ENCODE measurements at regions not wholly inside any gene's neighbourhood (a gene's known extent, or its start where the extent isn't known, plus 50 kb on each side); places are given as distances from the start of the nearest gene placed in this dataset.

GRCh38 chr12:61536117-61536516 is 724.1 kb upstream of the USP15 start:
- 79% methylated on average over 3 of the region's 3 CpGs for WGBS
- no peaks in the 10 kb centered on the region for H3K4me1 ChIP-seq (ENCODE audit: control insufficient read depth, insufficient read depth, low read length)
- no peak overlapping the region for H3K27ac ChIP-seq (ENCODE audit: low read length)
- no peak overlapping the region for H3K4me3 ChIP-seq (ENCODE audit: low read length)
- H3K9me3 ChIP-seq (ENCODE audit: control insufficient read depth, low read length) = no peaks in the 10 kb centered on the region
- no peaks in the 10 kb centered on the region for H3K27me3 ChIP-seq (ENCODE audit: control insufficient read depth, insufficient read depth)
- no peak for ATAC-seq
- DNase-seq = no peak
- intact Hi-C loops (cut with DNase I) = no loop called here

- peak in 2 of 3 donors; percentile 8 to 27 for DNase-seq
- Histone ChIP-seq H3K4me3 (ENCODE audit: low read length) (no peak overlapping the region), H3K9me3 (ENCODE audit: control insufficient read depth, low read length) (no peaks in the 10 kb centered on the region), H3K27me3 (ENCODE audit: control insufficient read depth, insufficient read depth) (no peaks in the 10 kb centered on the region), H3K4me1 (ENCODE audit: control insufficient read depth, insufficient read depth, low read length) (no peaks in the 10 kb centered on the region), H3K27ac (ENCODE audit: low read length) (no peak overlapping the region)
- intact Hi-C loops (cut with DNase I) = no loop called here
- WGBS = 70% methylated on average over 3 of the region's 3 CpGs
- ATAC-seq = no peak
These were observed 723.7 kb upstream of the USP15 start for GRCh38 chr12:61536525-61536924.

GRCh38 chr12:61538951-61539350 is 721.3 kb upstream of the USP15 start:
- Histone ChIP-seq H3K27ac (ENCODE audit: low read length) (no peak overlapping the region), H3K9me3 (ENCODE audit: control insufficient read depth, low read length) (no peaks in the 10 kb centered on the region), H3K4me3 (ENCODE audit: low read length) (no peak overlapping the region), H3K4me1 (ENCODE audit: control insufficient read depth, insufficient read depth, low read length) (no peaks in the 10 kb centered on the region), H3K27me3 (ENCODE audit: control insufficient read depth, insufficient read depth) (no peaks in the 10 kb centered on the region)
- ATAC-seq (no peak), DNase-seq (no peak)
- intact Hi-C loops (cut with DNase I) = no loop called here
- 87% methylated on average over 2 of the region's 2 CpGs for WGBS

- WGBS = 63% methylated on average over 3 of the region's 3 CpGs
- no peak overlapping the region for H3K27ac ChIP-seq (ENCODE audit: low read length)
- DNase-seq (no peak), ATAC-seq (no peak)
- H3K9me3 ChIP-seq (ENCODE audit: control insufficient read depth, low read length) = no peaks in the 10 kb centered on the region
- H3K27me3 ChIP-seq (ENCODE audit: control insufficient read depth, insufficient read depth) = no peaks in the 10 kb centered on the region
- no peak overlapping the region for H3K4me3 ChIP-seq (ENCODE audit: low read length)
- H3K4me1 ChIP-seq (ENCODE audit: control insufficient read depth, insufficient read depth, low read length) = no peaks in the 10 kb centered on the region
- intact Hi-C loops (cut with DNase I) = no loop called here
These were observed 717.7 kb upstream of the USP15 start for GRCh38 chr12:61542551-61542950.

- intact Hi-C loops (cut with DNase I) = no loop called here
- 79% methylated on average over 6 of the region's 6 CpGs for WGBS
- ATAC-seq = no peak
These were observed 713.9 kb upstream of the USP15 start for GRCh38 chr12:61546296-61546695.

GRCh38 chr12:61553091-61553490 is 707.1 kb upstream of the USP15 start:
- ATAC-seq (no peak), DNase-seq (no peak)
- no peak overlapping the region for H3K27ac ChIP-seq (ENCODE audit: low read length)
- no peak overlapping the region for H3K4me3 ChIP-seq (ENCODE audit: low read length)
- no peaks in the 10 kb centered on the region for H3K9me3 ChIP-seq (ENCODE audit: control insufficient read depth, low read length)
- no peaks in the 10 kb centered on the region for H3K27me3 ChIP-seq (ENCODE audit: control insufficient read depth, insufficient read depth)
- no peaks in the 10 kb centered on the region for H3K4me1 ChIP-seq (ENCODE audit: control insufficient read depth, insufficient read depth, low read length)
- intact Hi-C loops (cut with DNase I) = no loop called here

More at GRCh38 chr12:61546296-61546695, 713.9 kb upstream of the USP15 start:
- no peak for DNase-seq
- no peaks in the 10 kb centered on the region for H3K9me3 ChIP-seq (ENCODE audit: control insufficient read depth, low read length)
- H3K27me3 ChIP-seq (ENCODE audit: control insufficient read depth, insufficient read depth) = no peaks in the 10 kb centered on the region
- H3K4me3 ChIP-seq (ENCODE audit: low read length) = no peak overlapping the region
- H3K4me1 ChIP-seq (ENCODE audit: control insufficient read depth, insufficient read depth, low read length) = no peaks in the 10 kb centered on the region
- no peak overlapping the region for H3K27ac ChIP-seq (ENCODE audit: low read length)

- Histone ChIP-seq H3K9me3 (ENCODE audit: control insufficient read depth, low read length) (no peaks in the 10 kb centered on the region), H3K27ac (ENCODE audit: low read length) (no peak overlapping the region), H3K4me3 (ENCODE audit: low read length) (no peak overlapping the region), H3K27me3 (ENCODE audit: control insufficient read depth, insufficient read depth) (no peaks in the 10 kb centered on the region), H3K4me1 (ENCODE audit: control insufficient read depth, insufficient read depth, low read length) (no peaks in the 10 kb centered on the region)
- no peak for ATAC-seq
- DNase-seq = no peak
- intact Hi-C loops (cut with DNase I) = no loop called here
- 76% methylated on average over 6 of the region's 6 CpGs for WGBS
These were observed 705.8 kb upstream of the USP15 start for GRCh38 chr12:61554268-61555008.

GRCh38 chr12:61563665-61564450 is 696.3 kb upstream of the USP15 start:
- intact Hi-C loops (cut with DNase I) = no loop called here
- Histone ChIP-seq H3K27ac (ENCODE audit: low read length) (no peak overlapping the region), H3K4me1 (ENCODE audit: control insufficient read depth, insufficient read depth, low read length) (no peaks in the 10 kb centered on the region), H3K4me3 (ENCODE audit: low read length) (no peak overlapping the region), H3K9me3 (ENCODE audit: control insufficient read depth, low read length) (no peaks in the 10 kb centered on the region), H3K27me3 (ENCODE audit: control insufficient read depth, insufficient read depth) (no peaks in the 10 kb centered on the region)
- ATAC-seq = no peak
- DNase-seq = no peak
- WGBS = 61% methylated on average over 2 of the region's 2 CpGs

GRCh38 chr12:61564466-61564865 is 695.7 kb upstream of the USP15 start:
- ATAC-seq (no peak), DNase-seq (no peak)
- H3K4me1 ChIP-seq (ENCODE audit: control insufficient read depth, insufficient read depth, low read length) = no peaks in the 10 kb centered on the region
- H3K9me3 ChIP-seq (ENCODE audit: control insufficient read depth, low read length) = no peaks in the 10 kb centered on the region
- intact Hi-C loops (cut with DNase I) = no loop called here
- no peak overlapping the region for H3K4me3 ChIP-seq (ENCODE audit: low read length)
- H3K27ac ChIP-seq (ENCODE audit: low read length) = no peak overlapping the region
- 37% methylated on average over 3 of the region's 3 CpGs for WGBS
- H3K27me3 ChIP-seq (ENCODE audit: control insufficient read depth, insufficient read depth) = no peaks in the 10 kb centered on the region

- no peak overlapping the region for H3K4me3 ChIP-seq (ENCODE audit: low read length)
- DNase-seq (no peak), ATAC-seq (no peak)
- no peaks in the 10 kb centered on the region for H3K27me3 ChIP-seq (ENCODE audit: control insufficient read depth, insufficient read depth)
- 58% methylated on average over 2 of the region's 2 CpGs for WGBS
- no peaks in the 10 kb centered on the region for H3K4me1 ChIP-seq (ENCODE audit: control insufficient read depth, insufficient read depth, low read length)
- H3K9me3 ChIP-seq (ENCODE audit: control insufficient read depth, low read length) = no peaks in the 10 kb centered on the region
- H3K27ac ChIP-seq (ENCODE audit: low read length) = no peak overlapping the region
- intact Hi-C loops (cut with DNase I) = no loop called here
These were observed 694.0 kb upstream of the USP15 start for GRCh38 chr12:61566183-61566582.

GRCh38 chr12:61574339-61574738 is 685.9 kb upstream of the USP15 start:
- H3K4me1 ChIP-seq (ENCODE audit: control insufficient read depth, insufficient read depth, low read length) = no peaks in the 10 kb centered on the region
- H3K4me3 ChIP-seq (ENCODE audit: low read length) = no peak overlapping the region
- intact Hi-C loops (cut with DNase I) = no loop called here
- WGBS = 48% methylated on average over 3 of the region's 3 CpGs
- ATAC-seq (no peak), DNase-seq (no peak)
- no peaks in the 10 kb centered on the region for H3K27me3 ChIP-seq (ENCODE audit: control insufficient read depth, insufficient read depth)
- no peak overlapping the region for H3K27ac ChIP-seq (ENCODE audit: low read length)
- H3K9me3 ChIP-seq (ENCODE audit: control insufficient read depth, low read length) = no peaks in the 10 kb centered on the region
